ENCODE measurements at regions not wholly inside any gene's neighbourhood (a gene's known extent, or its start where the extent isn't known, plus 50 kb on each side); places are given as distances from the start of the nearest gene placed in this dataset.

GRCh38 chr6:3569816-3570215, 113.0 kb upstream of the SLC22A23 start:
- H3K4me3 ChIP-seq = no peak overlapping the region
- H3K27ac Mint-ChIP-seq = no peak overlapping the region
- H3K79me2 ChIP-seq (replicated peaks; ENCODE audit: insufficient read depth) = no peaks in the 10 kb centered on the region
- H3K36me3 ChIP-seq (ENCODE audit: insufficient read depth) = no peaks in the 10 kb centered on the region
- no peaks in the 10 kb centered on the region for H3F3A ChIP-seq (replicated peaks; ENCODE audit: low read depth)
- no peak overlapping the region for H3K4me2 ChIP-seq
- H3K36me3 Mint-ChIP-seq (ENCODE audit: low read depth) = no peaks in the 10 kb centered on the region
- no peaks in the 10 kb centered on the region for H3K9me2 ChIP-seq (ENCODE audit: insufficient read depth)
- H3K27me3 ChIP-seq (ENCODE audit: insufficient read depth) = no peaks in the 10 kb centered on the region
- no peak overlapping the region for H2AFZ ChIP-seq
- no peaks in the 10 kb centered on the region for H4K20me1 ChIP-seq (replicated peaks; ENCODE audit: insufficient read depth)
- DNase-seq (ENCODE audit: low spot score) = no peak
- H3K9me3 Mint-ChIP-seq = no peaks in the 10 kb centered on the region
- TF ChIP-seq EZH2phosphoT487 (IDR thresholded peaks at IDR 0.05; ENCODE audit: unreplicated experiment) (no peak), ZNF331 (CRISPR knock-in tag; IDR thresholded peaks at IDR 0.05; ENCODE audit: low read depth) (no peak), JUNB (IDR thresholded peaks at IDR 0.05; ENCODE audit: unreplicated experiment) (no peak), EZH2 (IDR thresholded peaks at IDR 0.05; ENCODE audit: low read depth, unreplicated experiment) (no peak), REST (IDR thresholded peaks at IDR 0.05; ENCODE audit: unreplicated experiment) (no peak), NANOG (IDR thresholded peaks at IDR 0.05; ENCODE audit: borderline replicate concordance) (no peak), CTCF (conservative IDR thresholded peaks at IDR 0.05; ENCODE audit: low read depth in 2 of 2) (no peak), CREB1 (CRISPR knock-in tag; IDR thresholded peaks at IDR 0.05; ENCODE audit: low read depth) (no peak), STAT1 (IDR thresholded peaks at IDR 0.05; ENCODE audit: unreplicated experiment) (no peak), POLR2AphosphoS5 (IDR thresholded peaks at IDR 0.05; ENCODE audit: low read depth) (no peak), ZNF462 (CRISPR knock-in tag; IDR thresholded peaks at IDR 0.05) (no peak), ETS1 (IDR thresholded peaks at IDR 0.05) (no peak), ZNF114 (CRISPR knock-in tag; IDR thresholded peaks at IDR 0.05) (no peak)
- no peak overlapping the region for H3K27ac ChIP-seq (ENCODE audit: low read depth)
- H3K4me1 Mint-ChIP-seq = peaks cover 6% of the 10 kb centered on the region; the same call in 2 of the 3 replicates
- ATAC-seq = no peak
- H3K4me1 ChIP-seq (ENCODE audit: insufficient read depth) = no peaks in the 10 kb centered on the region
- H3K4me3 Mint-ChIP-seq = no peak overlapping the region
- H3K27me3 Mint-ChIP-seq (ENCODE audit: insufficient read depth, low read depth, poor library complexity) = peaks cover 3% of the 10 kb centered on the region
